Thoracic aorta (tissue), 2 donors: ENCODE measurements at regions not wholly inside any gene's neighbourhood (a gene's known extent, or its start where the extent isn't known, plus 50 kb on each side); places are given as distances from the start of the nearest gene placed in this dataset.

Experiments used
- ATAC-seq: fragments of 150-250 bp; one replicate; pipeline ENCODE4 v1.8.0; 2017; ENCODE audit warnings: low read depth; ENCODE audit not compliant: insufficient number of reproducible peaks, low FRiP score
- DNase-seq: peaks from one replicate; pipeline ENCODE4 v3.0.0-alpha.2; 2020; ENCODE audit warnings: low spot score
- H3K27ac ChIP-seq, 2 donors: fragments of 200-600 bp; sonication (generic); 1 replicate in 1 of 2; 2 replicates in 1 of 2; pipeline ENCODE4 v1.5.1; 2016; ENCODE audit warnings: mild to moderate bottlenecking in 2 of 2, moderate library complexity in 2 of 2
- H3K27me3 ChIP-seq: fragments of 200-600 bp; sonication (generic); replicated peaks from 2 replicates; pipeline ENCODE4 v1.6.0; 2016; ENCODE audit warnings: mild to moderate bottlenecking; ENCODE audit not compliant: insufficient read depth
- H3K36me3 ChIP-seq: fragments of 200-600 bp; sonication (generic); one replicate; pipeline ENCODE4 v1.5.1; 2016
- H3K4me1 ChIP-seq, 2 donors: fragments of 200-600 bp; sonication (generic); 1 replicate in 1 of 2; 2 replicates in 1 of 2; pipeline versions ENCODE4 v1.5.1 to v1.6.0; 2016; ENCODE audit warnings: low read depth in 2 of 2, mild to moderate bottlenecking in 1 of 2; ENCODE audit not compliant: control insufficient read depth in 1 of 2
- H3K4me3 ChIP-seq: fragments of 200-600 bp; sonication (generic); 2 replicates; pipeline ENCODE4 v1.5.1; 2016; ENCODE audit warnings: mild to moderate bottlenecking
- H3K9me3 ChIP-seq: fragments of 200-600 bp; sonication (generic); 2 replicates; pipeline ENCODE4 v1.5.1; 2016
- CTCF ChIP-seq: fragments of 200-600 bp; sonication (generic); IDR thresholded peaks from one replicate; pipeline ENCODE4 v1.5.1; 2019; ENCODE audit warnings: antibody characterized with exemption

- Histone ChIP-seq H3K27me3 (no peaks in the 10 kb centered on the region), H3K36me3 (no peaks in the 10 kb centered on the region), H3K9me3 (no peaks in the 10 kb centered on the region), H3K27ac (no peak overlapping the region), H3K4me1 (peaks cover 4 to 17% of the 10 kb centered on the region in 2 donors), H3K4me3 (no peak overlapping the region)
- DNase-seq (no peak), ATAC-seq (no peak)
- TF ChIP-seq CTCF = no peak
These were observed 309.9 kb downstream of the ZSWIM6 start for GRCh38 chr5:61641748-61642565.

GRCh38 chr5:61647672-61648071, 315.6 kb downstream of the ZSWIM6 start:
- no peak overlapping the region for H3K4me3 ChIP-seq
- no peak overlapping the region for H3K27ac ChIP-seq
- TF ChIP-seq CTCF = no peak
- no peak for ATAC-seq
- no peaks in the 10 kb centered on the region for H3K4me1 ChIP-seq
- no peaks in the 10 kb centered on the region for H3K27me3 ChIP-seq
- no peaks in the 10 kb centered on the region for H3K9me3 ChIP-seq
- H3K36me3 ChIP-seq = no peaks in the 10 kb centered on the region
- no peak for DNase-seq

GRCh38 chr5:61649231-61649630, 317.2 kb downstream of the ZSWIM6 start:
- H3K9me3 ChIP-seq = no peaks in the 10 kb centered on the region
- no peaks in the 10 kb centered on the region for H3K4me1 ChIP-seq
- no peak overlapping the region for H3K27ac ChIP-seq
- H3K4me3 ChIP-seq = no peak overlapping the region
- no peak for DNase-seq
- TF ChIP-seq CTCF = no peak
- no peaks in the 10 kb centered on the region for H3K27me3 ChIP-seq
- no peaks in the 10 kb centered on the region for H3K36me3 ChIP-seq
- no peak for ATAC-seq

- H3K27me3 ChIP-seq = no peaks in the 10 kb centered on the region
- no peak for TF ChIP-seq CTCF
- no peak overlapping the region for H3K27ac ChIP-seq
- no peaks in the 10 kb centered on the region for H3K9me3 ChIP-seq
- DNase-seq (no peak), ATAC-seq (no peak)
- H3K4me3 ChIP-seq = no peak overlapping the region
- H3K4me1 ChIP-seq = no peaks in the 10 kb centered on the region
- no peaks in the 10 kb centered on the region for H3K36me3 ChIP-seq
These were observed 317.9 kb downstream of the ZSWIM6 start for GRCh38 chr5:61649971-61650370.

- ATAC-seq = no peak
These were observed 318.6 kb downstream of the ZSWIM6 start for GRCh38 chr5:61650661-61651060.

More at GRCh38 chr5:61650661-61651060, 318.6 kb downstream of the ZSWIM6 start:
- Histone ChIP-seq H3K36me3 (no peaks in the 10 kb centered on the region), H3K4me3 (no peak overlapping the region), H3K4me1 (no peaks in the 10 kb centered on the region), H3K27me3 (no peaks in the 10 kb centered on the region), H3K9me3 (no peaks in the 10 kb centered on the region), H3K27ac (no peak overlapping the region)
- no peak for DNase-seq
- TF ChIP-seq CTCF = no peak
